Kidney (tissue), 13 donors: ENCODE measurements at regions not wholly inside any gene's neighbourhood (a gene's known extent, or its start where the extent isn't known, plus 50 kb on each side); places are given as distances from the start of the nearest gene placed in this dataset.

ENCODE experiments used
- DNase-seq, 5 donors: peaks; one replicate each; pipeline ENCODE4 v3.0.0-alpha.2; 2013 to 2020
- FAIRE-seq: peaks from 2 replicates; lab custom pipeline; 2012; peaks lifted over from hg19 to GRCh38; lab: Jason Lieb, UNC
- H3K27ac ChIP-seq, 2 donors: one replicate each; pipeline ENCODE4 v1.7.0; 2013; ENCODE audit warnings: low read depth in 2 of 2, low read length in 2 of 2, inconsistent platforms in 1 of 2
- H3K27me3 ChIP-seq: one replicate; pipeline ENCODE4 v1.7.1; 2013; ENCODE audit warnings: low read length, inconsistent platforms; ENCODE audit not compliant: control insufficient read depth, insufficient read depth
- H3K36me3 ChIP-seq, 3 donors: one replicate each; pipeline versions ENCODE4 v1.7.0 to v1.7.1; 2013; ENCODE audit warnings: low read length in 3 of 3, control low read depth in 1 of 3, inconsistent platforms in 1 of 3; ENCODE audit not compliant: insufficient read depth in 3 of 3, control insufficient read depth in 2 of 3
- H3K4me1 ChIP-seq, 3 donors: one replicate each; pipeline versions ENCODE4 v1.7.0 to v1.7.1; 2013; ENCODE audit warnings: low read length in 3 of 3, inconsistent platforms in 1 of 3, low read depth in 1 of 3; ENCODE audit not compliant: control insufficient read depth in 2 of 3, insufficient read depth in 2 of 3
- H3K4me3 ChIP-seq, 3 donors: one replicate each; pipeline versions ENCODE4 v1.7.0 to v1.8.1; 2013; ENCODE audit warnings: low read length in 3 of 3, control low read depth in 1 of 3, inconsistent platforms in 1 of 3
- H3K9ac ChIP-seq, 3 donors: one replicate each; pipeline versions ENCODE4 v1.7.0 to v1.7.1; 2013; ENCODE audit warnings: low read length in 3 of 3, control low read depth in 1 of 3, inconsistent platforms in 1 of 3
- H3K9me3 ChIP-seq, 3 donors: one replicate each; pipeline versions ENCODE4 v1.7.0 to v1.7.1; 2013; ENCODE audit warnings: low read length in 3 of 3, control low read depth in 1 of 3, inconsistent platforms in 1 of 3; ENCODE audit not compliant: control insufficient read depth in 2 of 3, insufficient read depth in 1 of 3
- CTCF ChIP-seq: IDR thresholded peaks from 3 replicates; pipeline ENCODE4 v1.5.1; 2012; ENCODE audit warnings: mild to moderate bottlenecking, moderate library complexity, borderline replicate concordance; ENCODE audit not compliant: insufficient read depth; ENCODE audit errors: extremely low read depth
- intact Hi-C: fragments of 100-400 bp; cut with DNase I; formaldehyde crosslinking; loops from one replicate; pipeline ENCODE4 v1.11.1; 2022
- donor health status: control.
- donor health status: control.
- donor health status: control.
- donor health status: control.
- donor health status: control.
- donor health status: DM: yes; HTN: yes; CAD: no.
- donor health status: Normal renal cell carcinoma (clear cell type).

- DNase-seq (no peak), FAIRE-seq (no peak)
- Histone ChIP-seq H3K27ac (peak overlapping the region in 1 of 2 donors; percentile 22), H3K36me3 (no peaks in the 10 kb centered on the region), H3K4me3 (peak overlapping the region in 2 of 3 donors; percentile 21 to 59), H3K4me1 (no peaks in the 10 kb centered on the region), H3K27me3 (peaks cover 15% of the 10 kb centered on the region), H3K9me3 (no peaks in the 10 kb centered on the region), H3K9ac (peak overlapping the region in 1 of 3 donors; percentile 38)
- TF ChIP-seq CTCF = no peak
- intact Hi-C loops = no loop called here
These were observed 191.9 kb upstream of the STK26 start for GRCh38 chrX:131831185-131831520.

GRCh38 chrX:131836161-131836560, 186.9 kb upstream of the STK26 start:
- DNase-seq = no peak
- H3K9ac ChIP-seq = no peak overlapping the region
- H3K4me1 ChIP-seq = no peaks in the 10 kb centered on the region
- no peaks in the 10 kb centered on the region for H3K9me3 ChIP-seq
- peaks cover 10% of the 10 kb centered on the region for H3K27me3 ChIP-seq
- intact Hi-C loops = no loop called here
- no peak overlapping the region for H3K27ac ChIP-seq
- no peak overlapping the region for H3K4me3 ChIP-seq
- TF ChIP-seq CTCF = no peak
- H3K36me3 ChIP-seq = no peaks in the 10 kb centered on the region
- FAIRE-seq = peak; percentile 32

- no peaks in the 10 kb centered on the region for H3K9me3 ChIP-seq
- DNase-seq = no peak
- H3K4me3 ChIP-seq = no peak overlapping the region
- no peak overlapping the region for H3K9ac ChIP-seq
- H3K4me1 ChIP-seq = no peaks in the 10 kb centered on the region
- no peak for FAIRE-seq
- peaks cover 15% of the 10 kb centered on the region for H3K27me3 ChIP-seq
- no peaks in the 10 kb centered on the region for H3K36me3 ChIP-seq
- H3K27ac ChIP-seq = no peak overlapping the region
- intact Hi-C loops = no loop called here
- TF ChIP-seq CTCF = no peak
These were observed 185.8 kb upstream of the STK26 start for GRCh38 chrX:131837325-131837724.

GRCh38 chrX:131840799-131841495, 182.2 kb upstream of the STK26 start:
- H3K9ac ChIP-seq = no peak overlapping the region
- intact Hi-C loops = no loop called here
- no peaks in the 10 kb centered on the region for H3K4me1 ChIP-seq
- DNase-seq (no peak), FAIRE-seq (no peak)
- no peak overlapping the region for H3K27ac ChIP-seq
- no peak overlapping the region for H3K4me3 ChIP-seq
- no peaks in the 10 kb centered on the region for H3K36me3 ChIP-seq
- peaks cover 17% of the 10 kb centered on the region for H3K27me3 ChIP-seq
- H3K9me3 ChIP-seq = no peaks in the 10 kb centered on the region
- TF ChIP-seq CTCF = no peak
